H1 (cell line): ENCODE measurements at regions not wholly inside any gene's neighbourhood (a gene's known extent, or its start where the extent isn't known, plus 50 kb on each side); places are given as distances from the start of the nearest gene placed in this dataset.

Experiments
- ATF2 ChIP-seq: IDR thresholded peaks from 2 replicates; pipeline ENCODE4 v1.6.1; 2012; ENCODE audit warnings: low read length, inconsistent platforms
- BRCA1 ChIP-seq: IDR thresholded peaks from 2 replicates; pipeline ENCODE4 v1.6.1; 2012; ENCODE audit warnings: low read depth, low read length, improper control_type of control experiment
- CHD1 ChIP-seq: IDR thresholded peaks from 2 replicates; pipeline ENCODE4 v1.6.1; 2012; ENCODE audit warnings: low read depth, low read length, improper control_type of control experiment
- KDM1A ChIP-seq: fragments of 200-600, 300-600 bp; sonication (generic); IDR thresholded peaks from 2 replicates; pipeline ENCODE4 v1.7.1; 2016; ENCODE audit warnings: mild to moderate bottlenecking, low read length, borderline replicate concordance
- SIRT6 ChIP-seq: IDR thresholded peaks from one replicate; pipeline ENCODE4 v1.7.1; 2012; ENCODE audit warnings: low read length, inconsistent platforms

DNA sequence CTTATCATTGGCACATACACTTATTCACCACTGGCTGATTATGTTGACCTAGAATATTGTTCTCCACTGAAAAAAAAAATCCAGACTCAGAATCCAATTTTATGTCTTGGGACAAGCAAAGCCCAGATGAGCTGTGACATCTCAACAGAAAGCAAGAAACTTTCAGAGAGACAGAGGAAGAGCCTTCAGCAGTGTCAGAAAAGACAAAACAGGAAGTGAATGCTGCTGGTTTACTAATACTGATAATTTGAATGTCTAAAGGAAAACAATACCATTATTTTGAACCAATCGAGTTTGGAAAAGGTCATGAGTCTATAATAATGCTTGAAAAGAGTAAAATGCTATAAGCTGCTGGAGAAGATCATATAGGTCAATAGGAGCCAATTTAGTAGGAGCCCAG, 179.8 kb upstream of the RIMS1 start (continued):
- TF ChIP-seq KDM1A (no peak), SIRT6 (no peak), CHD1 (no peak), BRCA1 (no peak), ATF2 (no peak)
